HG02943 (cell line): ENCODE measurements at regions not wholly inside any gene's neighbourhood (a gene's known extent, or its start where the extent isn't known, plus 50 kb on each side); places are given as distances from the start of the nearest gene placed in this dataset.

Source experiments
- ATAC-seq: cut with Tn5 transposase; IDR thresholded peaks from one replicate; pipeline ENCODE4 v1.9.1; 2021; ENCODE audit warnings: mild to moderate bottlenecking, low read depth, moderate library complexity; ENCODE audit not compliant: unreplicated experiment

DNA sequence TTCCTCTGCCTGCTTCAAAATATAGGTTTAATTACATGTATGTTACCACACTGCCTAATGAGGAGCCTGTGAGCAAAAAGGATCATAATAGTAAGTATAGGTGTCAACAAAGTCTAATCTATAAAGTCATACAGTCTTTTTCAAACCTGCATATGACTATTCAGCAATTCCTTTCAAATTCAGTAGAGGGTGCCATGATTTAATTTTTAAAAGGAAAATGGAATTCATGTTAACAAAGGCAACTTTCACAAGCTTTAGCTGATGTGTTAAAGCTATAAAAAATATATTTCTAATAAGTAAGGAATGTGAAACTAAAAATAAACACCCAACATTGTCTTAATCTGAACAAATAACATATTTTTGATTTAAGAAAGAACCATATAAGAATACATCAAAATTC lies 52.1 kb downstream of the MPP7 start:
- no peak for ATAC-seq

DNA sequence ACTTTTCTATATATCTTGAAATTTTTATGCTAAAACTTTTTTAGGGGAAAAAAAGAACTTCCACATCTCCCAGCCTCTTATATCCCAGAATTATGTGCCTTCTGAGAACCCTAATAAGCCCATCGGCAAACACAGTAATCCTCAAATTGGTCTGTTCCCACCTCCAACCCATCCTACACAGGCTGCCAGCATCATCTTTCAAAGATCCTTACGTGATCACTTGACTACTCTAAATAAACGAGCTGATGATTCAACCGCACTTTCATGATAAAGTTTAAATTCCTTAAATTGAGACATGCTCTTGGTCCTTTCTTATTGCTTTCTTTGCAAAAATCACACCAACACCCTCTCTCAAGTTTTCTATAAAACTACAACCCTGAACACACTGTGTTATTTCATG lies 52.5 kb downstream of the MPP7 start:
- no peak for ATAC-seq

DNA sequence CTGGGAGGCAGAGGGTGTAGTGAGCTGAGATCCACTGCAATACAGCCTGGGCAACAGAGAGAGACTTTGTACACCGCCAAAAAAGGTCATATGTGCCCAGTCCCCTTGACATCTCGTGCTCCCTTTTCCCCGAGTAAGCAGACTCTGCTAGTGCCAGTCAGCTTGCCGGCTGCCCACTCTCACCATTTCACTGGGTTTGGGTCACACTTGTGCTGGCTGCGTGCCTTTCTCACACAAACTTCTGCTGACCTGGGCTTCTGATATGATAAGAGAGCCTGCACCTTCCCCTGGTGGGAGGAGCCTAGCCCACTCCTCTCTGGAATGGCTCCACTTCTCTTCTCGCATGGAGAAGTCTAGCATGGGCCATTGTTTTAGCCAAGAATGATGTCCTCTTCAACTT lies 53.4 kb downstream of the MPP7 start:
- ATAC-seq = no peak

DNA sequence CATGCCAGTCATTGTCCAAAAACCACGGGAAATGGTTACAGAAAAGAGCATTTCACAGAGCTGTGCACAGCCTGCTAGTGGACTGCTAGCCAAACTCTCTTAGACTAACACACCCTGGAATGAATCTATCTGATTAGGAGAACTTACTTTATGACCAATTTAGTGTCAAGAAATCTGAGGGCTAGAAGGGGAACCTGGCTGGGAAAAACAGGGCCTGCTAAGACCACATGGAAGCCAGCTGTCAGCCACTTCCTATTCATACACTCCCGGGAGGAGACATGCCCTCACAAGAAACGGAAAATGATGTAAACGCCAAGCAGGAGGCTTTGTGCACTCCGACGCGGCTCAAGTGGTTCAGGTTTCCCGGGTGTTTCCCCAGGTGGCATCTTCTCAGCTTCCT lies 54.8 kb downstream of the MPP7 start:
- ATAC-seq = no peak

DNA sequence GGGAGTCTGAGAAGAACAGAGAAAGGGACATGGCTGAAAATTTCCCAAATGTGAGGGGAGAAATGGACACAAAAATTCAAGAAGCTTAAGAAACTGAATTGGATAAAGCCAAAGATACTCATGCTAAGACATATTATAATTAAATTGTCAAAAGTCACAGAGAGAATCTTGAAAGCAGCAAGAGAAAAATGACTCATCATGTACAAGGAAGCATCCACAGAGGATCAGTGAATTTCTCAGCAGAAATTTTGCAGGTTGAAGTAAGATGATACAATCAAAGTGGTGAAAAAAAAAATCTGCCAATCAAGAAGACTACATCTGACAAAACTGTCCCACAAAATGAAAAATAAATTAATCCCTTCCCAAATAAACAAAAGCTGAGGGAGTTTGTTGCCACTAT lies 56.8 kb downstream of the MPP7 start:
- ATAC-seq = no peak

DNA sequence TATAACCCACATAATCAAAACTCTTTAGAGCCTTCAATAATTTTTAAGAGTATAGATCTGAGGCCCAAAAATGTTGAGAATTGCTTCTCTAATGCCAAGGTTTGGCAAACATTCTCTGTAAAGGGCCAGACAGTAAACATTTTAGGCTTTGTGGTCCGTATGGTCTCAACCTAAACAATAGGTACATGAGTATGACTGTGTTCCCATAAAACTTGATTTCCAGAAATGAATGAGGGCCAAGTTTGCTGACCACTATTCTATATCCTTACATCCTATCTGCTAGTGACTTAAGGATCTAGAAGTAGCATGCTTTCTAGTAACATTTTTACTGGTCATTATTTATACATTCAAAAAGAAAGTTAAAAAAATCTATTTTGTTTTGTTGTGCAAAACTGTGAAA lies 58.9 kb downstream of the MPP7 start:
- ATAC-seq = no peak

DNA sequence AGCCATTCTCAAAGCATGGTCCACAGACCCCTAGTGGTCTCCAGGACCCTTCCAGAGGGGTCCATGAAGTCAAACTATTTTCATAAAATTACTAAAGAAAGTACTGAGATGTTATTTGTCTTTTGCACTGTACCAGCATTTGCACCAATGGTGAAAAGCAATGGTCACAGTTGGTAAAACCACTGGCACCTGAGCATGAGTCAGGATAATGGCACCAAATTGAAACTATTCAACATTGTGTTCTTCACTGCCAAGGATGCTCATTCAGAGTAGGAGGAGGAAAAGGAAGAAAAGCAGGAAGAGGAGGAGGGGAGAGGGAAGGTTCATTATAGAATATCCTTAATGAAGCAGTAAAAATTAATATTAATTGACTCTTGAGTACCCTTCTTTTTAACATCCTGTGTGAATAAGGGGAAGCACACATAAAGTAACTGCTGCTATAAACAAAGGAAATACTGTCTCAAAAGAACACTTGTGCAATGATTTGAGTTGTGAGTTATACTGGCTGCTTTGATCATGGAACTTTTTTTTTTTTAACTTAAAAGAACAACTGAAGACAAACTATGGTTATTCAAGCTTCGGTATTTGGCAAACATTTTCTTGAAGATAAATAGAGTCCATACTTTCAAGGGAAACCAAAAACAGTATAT lies 60.2 kb downstream of the MPP7 start:
- ATAC-seq = no peak

DNA sequence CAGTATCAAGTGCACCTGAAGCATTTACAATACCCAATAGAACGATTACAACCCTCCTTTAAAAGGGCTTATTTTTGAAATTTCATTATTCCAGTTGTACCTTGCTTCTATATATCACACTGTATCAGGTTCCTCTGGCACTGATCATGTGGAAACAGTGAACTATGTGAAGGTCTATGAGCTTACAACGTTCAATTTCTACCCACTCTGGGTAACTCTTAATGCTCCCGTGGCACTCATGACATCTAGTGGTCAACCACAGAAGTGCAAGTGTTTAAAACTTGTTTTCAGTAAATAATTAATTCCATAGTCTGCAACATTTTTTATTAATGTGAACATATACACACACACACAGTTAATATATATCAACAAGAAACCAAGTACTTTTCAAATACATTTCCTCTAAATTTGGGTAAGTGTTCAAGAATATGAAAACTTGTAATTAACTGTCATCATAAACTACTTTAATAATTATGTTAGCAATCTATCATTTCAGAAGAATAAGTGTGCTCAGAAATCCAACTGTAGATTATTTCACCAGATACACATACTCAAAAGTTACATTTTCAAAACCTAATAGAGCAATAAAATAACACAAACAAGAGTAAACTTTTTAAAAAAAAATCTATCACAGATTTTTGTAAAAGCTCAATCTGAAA lies 61.0 kb downstream of the MPP7 start:
- ATAC-seq = no peak

DNA sequence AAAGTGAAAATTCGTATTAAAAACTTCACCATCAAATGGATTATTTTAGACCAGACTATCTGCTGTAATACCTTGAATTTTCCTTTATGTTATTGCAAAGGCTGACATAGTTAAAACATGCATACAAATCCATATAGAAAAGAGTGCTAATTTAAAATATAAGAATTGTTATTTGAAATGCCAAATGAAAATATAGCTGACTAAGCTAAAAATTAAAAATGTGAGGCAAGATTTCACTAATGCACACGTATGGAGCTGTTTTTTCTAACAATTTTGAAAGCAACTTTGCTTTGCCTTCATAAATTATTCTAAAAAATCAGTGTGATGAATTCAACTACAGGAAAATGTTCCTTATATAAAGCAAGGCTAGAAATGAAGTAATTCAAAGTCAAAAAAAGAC lies 62.5 kb downstream of the MPP7 start:
- no peak for ATAC-seq

DNA sequence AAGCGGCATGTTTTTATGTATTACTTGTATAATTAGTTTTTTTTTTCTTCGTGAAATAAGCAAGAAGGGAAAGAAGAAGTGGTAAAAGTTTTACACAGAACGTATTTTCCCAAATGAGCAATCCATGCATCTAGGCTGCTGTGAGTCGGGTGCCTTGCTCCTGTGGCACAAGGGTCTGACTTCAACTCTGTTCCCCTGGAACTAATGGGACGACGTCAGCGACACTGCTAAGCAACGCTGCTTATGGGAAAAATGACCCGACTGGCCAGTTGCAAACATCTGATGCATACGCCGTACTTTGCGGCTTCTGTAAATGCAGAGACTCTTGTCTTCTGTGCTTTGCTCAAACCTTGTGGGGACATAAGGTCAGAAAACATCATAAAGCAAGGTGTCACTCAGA lies 66.3 kb downstream of the MPP7 start:
- ATAC-seq = no peak

DNA sequence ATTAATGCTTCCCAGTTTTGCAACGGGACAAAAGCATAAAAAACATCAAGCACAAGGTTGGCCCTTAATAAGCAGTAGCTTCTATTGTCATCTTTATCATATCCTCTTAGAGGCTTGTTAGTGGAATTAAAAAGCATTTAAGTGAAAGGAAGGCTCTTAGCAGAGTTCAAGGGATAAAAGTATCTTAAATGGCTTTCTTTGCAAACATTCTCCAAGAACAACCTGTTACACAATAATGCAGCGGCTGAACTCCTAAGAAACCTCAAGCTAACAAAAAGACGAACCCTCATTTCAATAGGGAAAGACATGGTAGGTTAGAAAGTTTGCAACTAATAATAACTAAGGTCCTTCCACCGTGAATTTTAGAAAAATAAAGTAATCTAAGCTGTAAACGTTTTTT lies 82.1 kb downstream of the MPP7 start:
- ATAC-seq = no peak

DNA sequence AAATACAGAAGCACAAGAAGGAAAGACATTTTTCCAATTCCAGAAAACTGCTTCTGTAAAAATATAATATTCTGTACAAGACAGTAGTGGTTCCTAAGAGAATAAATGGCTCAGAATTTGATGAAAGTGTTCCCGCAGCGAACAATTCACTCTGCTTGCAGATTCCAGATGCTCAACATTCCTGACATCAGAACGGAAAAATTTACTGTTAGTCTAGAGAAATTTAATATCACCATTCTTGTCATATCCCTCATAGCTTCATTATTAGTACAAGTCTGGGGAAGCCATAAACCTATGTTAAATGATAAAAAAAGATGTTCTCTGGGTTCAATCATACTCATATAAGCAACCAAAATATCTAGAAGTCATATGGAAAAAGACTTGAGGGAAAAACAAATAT lies 83.6 kb downstream of the MPP7 start:
- no peak for ATAC-seq

DNA sequence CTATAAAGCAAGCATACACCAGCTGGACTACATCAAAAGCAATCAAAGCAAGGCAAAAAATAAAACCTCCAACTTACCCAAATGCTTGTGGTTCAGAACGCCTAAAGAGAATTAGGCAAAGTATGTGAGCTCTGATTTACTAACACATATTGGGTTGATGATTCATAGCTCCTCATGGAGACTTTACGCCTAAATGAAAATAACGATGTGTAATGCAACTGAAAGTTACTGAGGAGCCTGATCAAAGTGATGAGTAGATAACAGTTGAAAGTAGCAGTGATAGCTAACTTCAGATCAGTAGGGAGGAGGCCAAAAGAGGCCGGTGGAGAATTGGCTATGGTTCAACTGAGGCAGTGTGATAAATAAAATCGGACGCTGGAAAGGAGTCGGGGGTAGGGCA lies 85.0 kb downstream of the MPP7 start:
- no peak for ATAC-seq

DNA sequence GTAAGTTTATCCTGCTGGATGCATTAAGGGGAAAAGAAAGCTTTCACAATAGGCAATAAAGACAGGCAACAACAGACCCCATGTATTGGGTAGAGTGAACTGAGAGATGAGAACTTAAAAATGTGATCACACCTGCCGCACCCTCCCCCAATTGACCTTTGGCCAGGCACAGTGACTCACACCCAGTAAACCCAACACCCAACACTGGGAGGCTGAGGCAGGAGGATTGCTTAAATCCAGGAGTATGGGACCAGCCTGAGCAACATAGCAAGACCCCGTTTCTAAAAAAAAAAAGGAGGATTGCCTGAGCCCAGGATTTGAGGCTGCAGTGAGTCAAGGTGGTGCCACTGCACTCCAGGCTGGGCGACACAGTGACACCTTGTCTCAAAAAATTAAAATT lies 86.9 kb downstream of the MPP7 start:
- ATAC-seq = no peak

DNA sequence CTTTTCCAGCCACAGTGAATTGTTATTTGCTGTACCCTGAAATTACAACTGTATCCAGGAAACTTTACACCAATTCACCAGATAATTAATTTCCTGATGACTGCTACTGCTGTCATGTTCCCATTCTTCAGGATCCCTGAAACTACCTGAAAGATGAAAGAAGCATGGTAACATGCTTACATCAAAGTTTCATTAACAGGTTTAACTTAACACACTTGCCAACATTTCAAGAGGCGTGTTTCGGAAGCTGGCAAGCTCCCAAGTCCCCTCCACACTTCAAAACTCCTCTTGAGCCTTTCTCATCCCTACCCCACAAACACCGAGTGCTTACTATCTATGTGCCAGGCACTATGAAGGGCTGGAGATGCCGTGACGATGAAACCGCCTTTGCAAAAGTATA lies 88.6 kb downstream of the MPP7 start:
- no peak for ATAC-seq

DNA sequence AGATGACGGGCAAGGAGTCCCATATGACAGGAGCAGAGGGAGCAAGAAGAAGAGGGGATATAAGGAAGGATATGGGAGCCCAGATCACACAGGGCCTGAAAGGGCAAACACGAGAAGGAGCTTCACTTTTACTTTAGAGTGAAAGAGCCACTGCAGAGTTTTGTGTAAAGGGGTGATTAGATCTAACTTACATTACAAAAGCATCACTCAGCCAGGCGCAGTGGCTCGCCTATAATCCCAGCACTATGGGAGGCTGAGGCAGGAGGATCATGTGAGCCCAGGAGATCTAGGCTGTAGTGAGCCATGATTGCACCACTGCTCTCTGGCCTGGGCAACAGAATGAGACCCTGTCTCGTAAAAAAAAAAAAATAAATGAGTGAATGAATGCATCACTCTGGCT lies 91.1 kb downstream of the MPP7 start:
- ATAC-seq = no peak

DNA sequence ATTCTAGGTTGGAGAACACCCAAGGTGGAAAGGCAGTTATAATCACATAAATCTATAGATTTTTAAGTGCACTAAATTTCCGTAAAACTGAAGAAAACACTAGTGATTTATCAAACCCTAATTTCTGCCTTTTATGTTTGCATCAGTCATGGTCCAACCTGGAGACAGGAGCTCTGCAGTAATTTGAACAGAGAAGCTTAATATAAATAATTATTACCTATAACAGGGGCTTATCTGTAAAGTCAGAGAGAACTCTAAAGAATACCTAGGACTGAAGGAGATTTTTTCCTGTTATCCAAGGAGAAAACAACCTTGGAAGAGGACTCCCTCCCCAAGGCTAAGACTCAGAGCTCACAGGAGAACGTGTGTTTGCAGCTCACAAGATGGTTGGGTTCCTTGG lies 95.1 kb downstream of the MPP7 start:
- no peak for ATAC-seq

DNA sequence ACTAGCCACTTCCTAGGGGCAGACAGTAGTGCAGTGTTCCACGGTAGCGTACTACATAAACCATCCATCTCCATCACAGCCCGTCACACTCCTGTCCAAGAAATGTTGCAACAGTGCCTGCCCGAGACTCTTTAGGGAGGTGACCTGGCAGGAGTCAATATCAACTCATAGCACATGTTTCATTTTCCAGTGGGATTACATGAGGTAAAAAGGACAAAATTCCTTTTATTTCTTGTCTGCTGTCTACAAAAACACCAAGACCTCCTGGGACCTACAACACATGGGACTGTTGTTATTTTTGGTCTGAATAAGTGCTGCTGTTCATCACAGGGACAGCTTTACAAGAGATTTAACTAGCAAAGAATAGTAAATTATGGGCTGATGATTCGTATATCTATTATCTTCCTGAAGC lies 99.9 kb downstream of the MPP7 start:
- no peak for ATAC-seq

DNA sequence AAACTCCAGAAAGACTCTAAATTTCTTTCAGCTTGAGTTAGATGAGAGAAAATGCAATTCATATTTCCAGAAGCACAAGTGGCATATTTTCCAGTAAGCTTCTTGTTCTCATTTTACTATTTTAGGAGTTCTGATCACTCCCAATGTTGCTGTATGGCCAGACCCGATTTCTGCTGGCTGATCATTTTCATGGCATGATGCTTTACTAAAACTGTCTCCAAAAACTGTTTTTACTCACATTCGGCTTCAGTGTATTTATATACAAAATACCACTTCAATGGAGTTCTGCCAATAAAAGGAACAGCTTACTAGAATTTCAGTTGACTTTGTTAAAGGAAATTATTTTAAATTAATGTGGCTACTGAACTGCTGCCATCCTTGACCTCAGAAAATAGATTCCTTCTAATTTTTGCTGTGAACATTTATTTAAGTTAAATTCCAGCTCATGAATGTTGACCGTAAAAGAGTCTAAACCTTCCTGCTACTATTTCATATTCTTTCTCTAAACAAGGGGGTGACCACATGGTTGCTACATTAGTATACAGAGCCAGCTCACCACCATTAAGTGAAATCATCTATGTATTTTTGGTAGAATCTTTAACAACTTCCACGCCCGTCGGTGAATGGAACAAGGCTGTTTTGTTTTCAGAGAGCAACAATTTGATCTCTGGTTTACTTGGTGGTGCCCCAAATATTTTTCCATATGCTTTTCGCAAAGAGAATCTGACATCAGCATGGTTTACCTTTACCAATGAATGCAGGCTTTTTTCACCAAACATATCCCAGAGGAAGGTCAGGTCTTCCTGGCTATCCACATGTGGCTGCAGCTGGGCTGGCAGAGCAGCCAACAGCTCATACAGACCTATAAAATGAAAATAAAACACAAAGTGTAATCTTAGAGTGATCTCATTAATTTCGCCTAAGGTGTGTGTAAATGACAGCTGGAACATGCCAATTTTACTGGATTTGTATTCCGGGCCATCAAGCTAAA lies 101.2 kb downstream of the MPP7 start:
- no peak for ATAC-seq

DNA sequence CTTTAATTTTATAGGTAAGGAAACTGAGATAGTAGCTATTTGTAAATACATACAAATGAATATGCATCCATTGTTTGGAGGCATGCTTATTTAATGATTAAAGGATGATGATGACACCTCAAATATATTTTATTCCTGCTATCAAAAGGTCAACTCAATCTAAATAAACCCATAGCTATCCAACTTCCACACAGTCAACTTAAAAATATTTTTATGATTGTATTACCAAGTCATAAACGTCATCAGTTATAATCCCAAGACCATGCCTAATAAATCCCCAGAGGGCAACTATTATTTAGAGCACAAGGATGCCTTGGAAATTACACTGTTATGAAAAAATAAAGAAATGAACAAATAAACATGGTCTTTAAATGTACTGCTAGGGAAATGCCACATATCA lies 102.1 kb downstream of the MPP7 start:
- no peak for ATAC-seq

DNA sequence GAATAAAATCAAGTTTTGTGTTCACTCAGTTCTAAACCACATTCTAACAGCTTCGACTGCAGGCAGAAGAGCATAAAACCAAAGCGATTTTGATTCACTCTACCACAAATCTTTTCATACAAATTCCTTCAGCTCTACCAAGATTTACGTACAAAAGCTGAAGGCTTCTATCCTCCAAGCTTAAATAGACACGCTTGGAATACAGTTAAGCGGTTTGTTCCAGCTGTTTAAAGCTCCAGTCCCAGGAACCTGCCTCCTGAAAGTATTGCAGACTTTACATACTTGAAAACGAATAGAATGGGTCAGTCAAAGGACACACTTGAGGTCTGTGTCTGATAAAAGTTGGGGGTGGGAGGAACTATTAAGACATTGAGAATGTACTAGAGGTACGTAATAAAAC lies 102.9 kb downstream of the MPP7 start:
- no peak for ATAC-seq

DNA sequence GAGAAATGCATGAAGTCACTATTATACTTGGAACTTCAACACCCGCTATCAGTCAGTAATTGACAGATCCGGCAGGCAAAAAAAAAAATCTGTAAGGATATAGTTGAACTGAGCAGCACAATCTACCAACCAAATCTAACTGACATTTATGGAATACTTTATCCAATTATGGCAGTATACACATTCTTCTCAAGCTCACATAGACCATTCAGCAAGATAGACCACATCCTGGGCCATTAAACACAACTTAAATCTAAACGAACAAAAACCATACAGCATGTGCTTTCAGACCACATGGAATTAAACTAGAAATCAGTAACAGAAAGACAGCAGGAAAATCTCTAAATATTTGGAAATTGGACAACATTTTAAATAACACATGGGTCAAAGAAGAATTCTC lies 112.7 kb downstream of the MPP7 start:
- no peak for ATAC-seq
